SKM-1 (cell line): ENCODE measurements at regions not wholly inside any gene's neighbourhood (a gene's known extent, or its start where the extent isn't known, plus 50 kb on each side); places are given as distances from the start of the nearest gene placed in this dataset.

Experiments
- DNase-seq: peaks from one replicate; lab custom pipeline; 2025; ENCODE audit not compliant: unreplicated experiment; lab: John Stamatoyannopoulos, UW

DNA sequence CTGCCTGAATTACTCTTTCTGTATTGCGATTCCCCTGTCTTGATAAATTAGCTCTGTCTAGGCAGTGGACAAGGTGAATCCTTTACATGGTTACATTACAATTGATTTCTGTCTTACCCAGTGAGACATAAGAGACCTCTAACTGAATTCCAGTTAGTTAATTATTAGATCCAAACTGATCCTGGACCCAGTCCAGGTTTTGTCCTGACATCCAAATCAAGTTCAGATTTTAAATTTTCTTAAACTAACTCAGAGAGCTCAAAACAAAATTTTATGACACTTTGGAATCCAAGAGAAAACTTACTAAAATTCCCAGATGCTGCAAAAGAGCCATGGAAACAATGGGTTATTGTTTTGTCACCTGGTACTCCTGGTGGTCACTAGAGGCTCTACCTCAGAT is 2166.6 kb downstream of the TP53TG3F start:
- no peak for DNase-seq

DNA sequence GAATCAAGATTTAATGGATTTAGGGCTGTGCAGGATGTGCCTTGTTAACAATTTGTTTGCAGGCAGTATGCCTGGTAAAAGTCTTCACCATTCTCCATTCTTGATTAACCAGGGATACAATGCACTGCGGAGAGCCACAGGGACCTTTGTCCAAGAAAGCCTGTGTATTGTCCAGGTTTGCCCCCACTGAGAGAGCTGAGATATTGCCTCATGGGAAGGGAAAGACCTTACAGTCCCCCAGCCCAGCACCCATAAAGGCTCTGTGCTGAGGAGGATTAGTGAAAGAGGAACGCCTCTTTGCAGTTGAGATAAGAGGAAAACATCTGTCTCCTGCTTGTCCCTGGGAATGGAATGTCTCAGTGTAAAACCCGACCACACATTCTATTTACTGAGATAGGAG is 2169.6 kb downstream of the TP53TG3F start:
- DNase-seq = no peak

DNA sequence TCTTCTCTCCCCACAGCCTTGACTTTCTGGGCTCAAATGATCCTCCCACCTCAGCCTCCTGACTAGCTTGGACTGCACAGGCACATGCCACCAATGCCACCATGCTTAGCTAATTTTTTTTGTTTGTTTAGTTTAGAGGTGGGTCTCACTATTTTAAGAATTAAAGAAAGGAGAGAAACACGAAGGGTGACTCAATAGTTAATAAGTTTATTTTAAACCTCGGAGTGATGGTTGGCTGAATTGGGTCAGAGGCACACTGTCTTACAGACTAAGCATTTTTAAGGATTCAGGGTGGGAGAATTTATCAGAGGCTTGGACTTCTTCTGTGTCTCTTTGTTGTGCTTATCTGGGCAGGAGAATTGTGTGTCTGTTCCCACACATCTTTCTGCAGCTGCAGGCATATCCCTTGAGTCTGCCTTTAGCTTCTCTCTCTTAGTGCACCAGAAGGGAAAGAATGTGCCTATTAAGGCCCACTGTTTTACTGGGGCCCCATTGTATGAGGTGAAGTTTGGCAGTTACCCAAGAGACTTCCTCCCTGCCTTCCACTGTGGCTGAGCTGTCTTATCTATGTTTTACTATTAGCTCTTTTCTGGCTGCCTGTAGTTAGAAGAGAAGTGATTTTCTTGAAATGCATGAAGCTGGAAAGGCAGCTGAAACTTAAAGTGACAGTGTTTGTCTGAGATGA is 2172.0 kb downstream of the TP53TG3F start:
- DNase-seq = no peak

DNA sequence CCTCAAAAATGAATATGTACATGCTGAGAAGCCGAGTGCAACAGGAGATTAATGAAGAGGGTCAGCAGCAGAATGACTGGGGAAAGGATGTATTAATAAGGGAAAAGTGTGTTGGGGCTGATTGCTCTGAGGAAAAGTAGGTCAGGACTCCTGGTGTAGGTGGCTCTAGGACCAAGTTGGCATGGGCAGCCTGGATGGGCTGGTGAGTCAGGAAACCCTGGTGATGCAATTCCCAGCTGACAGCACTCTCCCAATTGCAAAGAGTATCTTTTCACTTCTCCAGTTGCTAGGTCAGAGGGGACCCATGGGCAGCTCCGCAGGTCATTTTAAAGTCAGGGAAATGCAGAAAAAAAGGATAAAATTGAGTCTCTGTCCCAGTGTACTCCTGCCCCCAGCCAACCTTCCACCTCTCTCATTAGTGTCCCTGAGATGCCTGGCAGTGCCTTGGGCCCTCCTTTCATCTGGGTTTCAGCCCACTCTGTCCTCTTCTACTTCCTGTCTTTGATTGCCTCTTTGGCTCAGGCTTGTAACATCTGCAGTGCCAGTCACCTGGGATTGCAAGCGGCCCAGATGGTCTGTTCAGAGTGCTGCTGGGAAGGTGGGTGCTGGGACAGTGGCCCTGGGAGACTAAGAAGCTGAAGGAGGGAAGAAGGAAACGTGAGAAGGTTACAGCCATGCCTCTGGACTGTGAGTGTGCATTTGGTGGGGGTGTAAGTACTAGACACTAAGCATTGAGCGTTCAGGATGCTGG is 2177.2 kb downstream of the TP53TG3F start:
- DNase-seq = no peak

DNA sequence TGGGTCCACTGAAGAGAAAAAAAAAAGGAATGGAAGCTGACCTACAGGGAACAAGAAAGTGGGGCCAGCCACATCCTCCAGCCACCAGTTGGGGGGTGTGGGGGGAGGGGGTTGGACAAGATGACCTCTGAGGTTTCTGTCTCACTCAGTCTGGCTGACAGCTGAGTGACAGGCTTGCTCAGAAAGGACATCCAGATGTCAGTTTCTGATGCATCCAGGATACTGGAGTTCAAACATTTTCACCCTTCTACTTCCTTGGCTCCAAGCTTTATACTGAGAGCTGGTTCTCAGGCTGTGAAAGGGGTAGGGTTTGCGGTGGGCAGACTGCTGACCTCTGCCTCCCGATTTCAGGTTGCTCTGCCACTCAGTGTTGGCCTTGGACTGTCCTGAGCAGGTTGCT is 2178.3 kb downstream of the TP53TG3F start:
- no peak for DNase-seq

DNA sequence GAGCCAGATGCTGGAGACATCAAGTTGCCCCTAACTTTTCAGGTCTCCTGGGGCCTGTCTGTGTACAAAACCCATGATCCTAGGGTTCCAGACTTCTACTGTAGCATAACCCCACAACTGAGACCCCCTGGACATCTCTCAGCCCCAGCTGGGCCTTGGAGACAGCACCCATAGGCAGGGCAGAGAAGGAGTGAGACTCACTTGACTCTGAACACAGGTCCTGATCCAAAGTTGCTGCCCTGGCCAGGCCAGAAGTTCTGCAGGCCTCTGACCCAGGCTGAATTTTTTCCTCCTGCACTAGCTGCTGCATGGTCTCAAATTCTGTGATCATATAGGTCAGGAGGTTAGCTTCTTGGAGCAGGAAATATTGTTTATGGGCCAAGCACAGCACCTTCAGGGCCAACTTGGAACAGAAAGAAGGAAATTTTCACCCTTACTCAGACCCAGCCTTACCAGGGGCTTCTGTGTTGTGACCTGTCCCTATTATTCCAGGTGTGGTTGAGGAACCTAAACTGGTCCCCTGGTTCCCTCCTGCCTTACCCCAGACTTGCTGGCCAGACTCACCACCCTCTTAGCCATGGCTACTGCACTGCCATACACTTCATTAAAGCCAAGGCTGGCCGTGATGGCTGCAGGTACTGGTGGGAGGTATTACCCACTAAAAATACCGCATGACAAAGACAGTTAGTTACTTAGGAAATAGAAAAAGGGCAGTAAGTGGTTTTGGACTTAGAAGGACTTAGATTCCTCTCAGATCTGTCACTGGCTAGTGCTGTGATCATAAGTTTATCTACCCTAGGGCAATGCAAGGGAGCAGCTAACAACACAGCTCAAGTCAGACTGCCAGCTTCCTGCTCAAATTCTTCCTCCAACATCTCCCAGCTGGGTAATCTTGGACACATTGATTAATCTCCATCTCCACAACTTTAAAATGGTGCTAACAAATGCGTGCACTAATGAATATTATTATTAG is 2180.1 kb downstream of the TP53TG3F start:
- no peak for DNase-seq

DNA sequence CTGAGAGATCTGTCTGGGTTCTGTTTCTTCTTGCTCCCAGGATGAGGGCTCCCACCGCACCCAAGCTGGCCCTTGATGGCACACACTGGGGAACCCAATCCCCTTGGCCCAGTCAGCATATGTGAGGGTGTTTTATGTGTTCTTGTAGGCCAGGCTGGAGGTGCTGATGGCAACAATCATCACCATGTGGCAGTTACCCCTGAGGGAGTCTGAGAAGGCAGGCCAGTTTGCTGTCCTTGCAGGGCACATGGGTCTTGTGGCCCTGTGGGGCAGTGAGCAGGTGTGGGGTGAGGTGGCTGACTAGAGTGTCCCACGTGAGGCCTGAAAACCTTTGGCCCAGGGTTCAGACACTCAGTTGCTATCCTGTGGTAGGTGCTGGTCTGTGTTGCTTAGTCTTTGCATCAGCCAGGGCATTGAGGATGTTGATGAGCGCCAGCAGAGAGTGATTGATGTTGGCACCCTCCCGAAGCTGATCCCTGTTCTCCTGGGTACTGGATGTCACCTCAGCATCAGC is 2183.0 kb downstream of the TP53TG3F start:
- DNase-seq = no peak

DNA sequence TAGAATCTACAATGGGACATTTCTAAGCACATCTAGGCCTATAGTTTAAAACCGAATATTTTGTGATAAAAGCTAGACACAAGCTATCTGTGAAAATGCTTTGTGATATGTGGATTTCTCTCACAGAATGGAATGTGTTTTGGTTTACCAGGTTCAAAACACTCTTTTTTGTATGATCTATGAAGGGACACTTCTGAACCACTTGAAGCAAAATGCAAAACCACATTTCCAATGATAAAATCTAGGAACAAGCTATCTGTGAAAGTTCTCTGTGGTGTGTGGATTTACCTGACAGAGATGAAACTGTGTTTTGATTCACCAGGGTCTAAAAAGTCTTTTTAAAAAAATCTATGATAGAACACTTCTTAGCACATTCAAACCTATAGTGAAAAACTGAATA is 2192.4 kb downstream of the TP53TG3F start:
- DNase-seq = no peak

DNA sequence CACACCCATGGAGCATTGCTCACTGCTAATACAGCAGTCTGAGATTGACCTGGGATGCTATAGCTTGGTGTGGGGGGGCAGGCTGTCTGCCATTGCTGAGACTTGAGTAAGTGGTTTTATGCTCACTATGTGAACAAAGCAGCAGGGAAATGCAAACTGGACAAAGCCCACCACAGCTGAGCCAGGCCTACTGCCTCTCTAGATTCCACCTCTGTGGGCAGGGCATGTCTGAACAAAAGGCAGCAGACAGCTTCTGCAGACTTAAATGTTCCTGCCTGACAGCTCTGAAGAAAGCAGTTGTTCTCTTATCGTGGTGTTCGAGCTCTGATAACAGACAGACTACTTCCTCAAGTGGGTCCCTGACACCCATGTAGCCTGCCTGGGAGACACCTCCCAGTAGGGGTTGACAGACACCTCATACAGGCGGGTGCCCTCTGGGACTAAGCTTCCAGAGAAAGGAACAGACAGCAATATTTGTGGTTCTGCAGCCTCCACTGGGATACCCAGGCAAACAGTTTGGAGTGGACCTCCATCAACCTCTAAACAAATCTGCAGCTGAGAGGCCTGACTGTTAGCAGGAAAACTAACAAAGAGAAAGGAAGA is 2204.8 kb downstream of the TP53TG3F start:
- DNase-seq = no peak

DNA sequence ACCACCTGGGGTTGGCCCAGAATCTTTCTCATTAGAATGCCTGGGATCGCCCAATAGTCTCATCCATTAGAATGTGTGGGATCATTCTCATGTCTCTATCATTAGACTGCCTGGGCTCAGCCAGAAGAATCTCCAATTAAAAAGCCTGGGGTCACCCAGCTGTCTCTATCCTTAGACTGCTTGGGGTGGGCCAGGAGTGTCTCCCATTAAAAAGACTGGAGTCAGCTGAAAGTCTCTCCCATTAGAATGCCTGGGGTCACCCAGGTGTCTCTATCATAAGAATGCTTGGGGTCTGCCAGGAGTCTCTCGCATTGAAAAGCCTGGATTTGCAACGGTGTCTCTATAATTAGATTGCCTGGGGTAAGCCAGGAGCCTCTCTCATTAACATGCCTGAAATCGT is 2225.7 kb downstream of the TP53TG3F start:
- no peak for DNase-seq

DNA sequence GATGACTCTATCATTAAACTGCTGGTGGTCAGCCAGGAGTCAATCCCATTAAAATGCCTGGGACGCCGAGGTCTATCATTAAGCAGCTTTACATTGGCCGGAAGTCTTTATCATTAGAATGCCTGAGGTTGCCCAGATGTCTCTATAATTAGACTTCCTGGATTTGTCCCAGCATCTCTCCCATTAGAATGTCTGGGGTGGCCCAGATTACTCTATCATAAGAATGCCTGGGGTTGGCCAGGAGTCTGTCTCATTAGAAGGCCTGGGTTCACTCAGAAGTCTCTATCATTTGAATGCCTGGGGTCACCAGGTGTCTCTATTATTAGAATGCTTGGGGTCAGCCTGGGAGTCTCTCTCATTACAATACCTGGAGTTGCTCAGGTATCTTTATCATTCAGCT is 2227.2 kb downstream of the TP53TG3F start:
- no peak for DNase-seq

DNA sequence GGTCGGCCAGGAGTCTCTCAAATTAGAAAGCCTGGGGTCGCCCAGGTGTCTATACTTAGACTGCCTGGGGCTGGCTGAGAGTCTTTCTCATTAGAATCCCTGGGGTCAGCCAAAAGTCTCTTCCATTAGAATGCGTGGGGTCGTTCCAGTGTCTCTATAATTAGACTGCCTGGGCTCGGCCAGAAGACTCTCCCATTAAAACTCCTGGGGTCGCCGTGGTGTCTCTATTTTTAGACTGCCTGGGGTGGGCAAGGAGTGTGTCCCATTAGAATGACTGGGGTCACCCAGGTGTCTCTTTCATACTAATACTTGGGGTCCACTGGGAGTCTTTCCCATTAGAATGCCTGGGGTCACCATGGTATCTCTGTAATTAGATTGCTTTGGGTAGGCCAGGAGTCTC is 2227.7 kb downstream of the TP53TG3F start:
- DNase-seq = no peak

DNA sequence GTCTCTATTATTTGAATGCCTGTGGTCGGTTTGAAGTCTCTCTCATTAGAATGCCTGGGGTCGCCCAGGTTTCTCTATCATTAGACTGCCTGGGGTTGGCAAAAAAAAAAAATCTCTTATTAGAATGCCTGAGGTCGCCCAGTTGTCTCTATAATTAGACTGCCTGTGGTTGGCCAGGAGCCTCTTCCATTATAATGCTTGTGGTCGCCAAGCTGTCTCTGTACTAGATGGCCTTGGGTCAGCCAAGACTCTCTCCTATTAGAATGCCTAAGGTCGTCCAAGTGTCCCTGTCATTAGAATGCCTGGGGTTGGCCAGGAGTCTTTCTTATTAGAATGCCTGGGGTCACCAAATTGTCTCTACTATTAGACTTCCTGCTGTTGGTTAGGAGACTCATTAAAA is 2228.4 kb downstream of the TP53TG3F start:
- DNase-seq = no peak

DNA sequence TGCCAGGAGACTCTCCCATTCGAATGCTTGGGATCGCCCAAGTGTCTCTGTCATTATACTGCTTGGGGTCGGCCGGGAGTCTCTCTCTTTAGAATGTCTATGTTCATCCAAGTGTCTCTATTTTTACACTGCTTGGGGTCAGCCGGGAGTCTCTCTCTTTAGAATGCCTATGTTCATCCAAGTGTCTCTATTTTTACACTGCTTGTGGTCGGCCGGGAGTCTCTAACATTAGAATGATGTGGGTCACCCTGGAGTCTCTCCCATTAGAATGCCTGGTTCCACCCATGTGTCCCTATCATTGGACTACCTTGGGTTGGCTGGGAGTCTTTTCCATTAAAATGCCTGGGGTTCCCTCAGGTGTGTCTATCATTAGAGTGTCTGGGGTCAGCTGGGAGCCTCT is 2230.4 kb downstream of the TP53TG3F start:
- DNase-seq = no peak

DNA sequence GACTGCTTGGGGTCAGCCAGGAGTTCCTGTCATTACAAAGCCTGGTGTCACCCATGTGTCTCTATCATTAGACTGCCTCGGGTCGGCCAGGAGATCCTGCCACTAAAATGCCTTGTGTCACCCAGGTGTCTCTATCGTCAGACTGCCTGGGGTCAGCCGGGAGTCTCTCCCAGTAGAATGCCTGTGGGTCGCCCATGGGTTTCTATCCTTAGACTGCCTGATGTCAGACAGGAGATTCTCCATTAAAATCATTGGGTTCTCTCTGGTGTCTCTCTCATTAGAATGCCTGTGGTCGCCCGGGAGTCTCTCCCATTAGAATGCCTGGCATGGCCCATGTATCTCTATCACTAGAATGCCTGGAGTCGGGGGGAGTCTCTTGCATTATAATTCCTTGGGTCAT is 2231.0 kb downstream of the TP53TG3F start:
- DNase-seq = no peak

DNA sequence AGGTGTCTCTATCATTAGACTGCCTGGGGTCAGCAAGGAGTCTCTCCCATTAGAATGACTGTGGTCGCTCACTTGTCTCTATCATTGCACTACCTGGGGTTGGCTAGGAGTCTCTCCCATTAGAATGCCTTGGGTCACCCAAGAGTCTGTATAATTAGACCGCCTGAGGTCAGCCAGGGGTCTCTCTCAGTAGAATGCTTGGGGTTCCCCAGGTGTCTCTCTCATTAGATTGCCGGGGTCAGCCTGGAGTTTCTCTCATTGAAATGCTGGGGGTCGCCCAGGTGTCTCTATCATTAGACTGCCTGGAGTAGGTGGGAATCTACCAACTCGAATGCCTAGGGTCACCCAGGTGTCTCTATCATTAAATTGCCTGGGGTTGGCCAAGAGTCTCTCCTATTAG is 2231.6 kb downstream of the TP53TG3F start:
- DNase-seq = no peak

DNA sequence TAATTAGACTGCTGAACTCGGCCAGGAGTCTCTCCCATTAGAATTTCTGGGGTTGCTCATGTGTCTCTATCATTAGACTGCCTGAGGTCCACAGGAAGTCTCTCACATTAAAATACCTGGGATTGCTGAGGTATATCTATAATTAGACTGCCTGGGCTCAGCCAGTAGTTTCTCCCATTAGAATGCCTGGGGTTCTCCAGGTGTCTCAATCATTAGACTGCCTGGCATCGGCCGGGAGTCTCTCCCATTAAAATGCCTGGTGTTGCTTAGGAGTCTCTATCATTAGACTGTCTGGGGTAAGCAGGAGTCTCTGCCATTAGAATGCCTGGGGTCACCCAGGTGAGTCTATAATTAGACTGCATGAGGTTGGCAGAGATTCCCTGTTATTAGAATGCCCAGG is 2233.4 kb downstream of the TP53TG3F start:
- DNase-seq = no peak

DNA sequence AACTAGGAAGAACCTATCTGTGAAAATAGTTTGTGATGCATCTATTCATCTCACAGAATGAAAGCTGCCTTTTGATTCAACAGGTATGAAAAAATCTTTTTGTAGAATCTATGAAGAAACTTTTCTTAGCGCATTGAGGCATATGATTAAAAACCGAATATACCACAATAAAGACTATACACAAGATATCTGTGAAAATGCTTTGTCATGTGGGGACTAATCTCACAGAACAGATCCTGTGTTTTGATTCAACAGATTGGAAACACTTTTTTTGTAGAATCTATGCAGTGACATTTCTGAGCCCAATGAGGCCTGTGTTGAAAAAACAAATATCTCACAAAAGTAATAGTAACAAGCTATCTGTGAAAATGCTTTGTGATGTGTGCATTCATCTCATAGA is 2247.5 kb downstream of the TP53TG3F start:
- DNase-seq = no peak

DNA sequence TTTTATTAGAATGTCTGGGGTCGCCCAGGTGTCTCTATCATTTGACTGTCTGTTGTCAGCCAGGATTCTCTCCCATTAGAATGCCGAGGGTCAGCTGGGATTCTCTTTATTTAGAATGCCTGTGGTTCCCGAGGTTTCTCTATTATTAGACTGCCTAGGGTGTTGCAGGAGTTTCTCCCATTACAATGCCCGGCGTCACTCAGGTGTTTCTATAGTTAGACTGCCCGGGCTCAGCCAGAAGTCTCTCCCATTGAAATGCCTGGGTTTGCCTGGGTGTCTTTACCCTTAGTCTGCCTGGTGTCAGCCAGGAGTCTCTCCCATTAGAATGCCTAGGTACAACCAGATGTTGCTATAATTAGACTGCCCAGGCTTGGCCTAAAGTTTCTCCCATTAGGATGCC is 2252.0 kb downstream of the TP53TG3F start:
- DNase-seq = no peak

DNA sequence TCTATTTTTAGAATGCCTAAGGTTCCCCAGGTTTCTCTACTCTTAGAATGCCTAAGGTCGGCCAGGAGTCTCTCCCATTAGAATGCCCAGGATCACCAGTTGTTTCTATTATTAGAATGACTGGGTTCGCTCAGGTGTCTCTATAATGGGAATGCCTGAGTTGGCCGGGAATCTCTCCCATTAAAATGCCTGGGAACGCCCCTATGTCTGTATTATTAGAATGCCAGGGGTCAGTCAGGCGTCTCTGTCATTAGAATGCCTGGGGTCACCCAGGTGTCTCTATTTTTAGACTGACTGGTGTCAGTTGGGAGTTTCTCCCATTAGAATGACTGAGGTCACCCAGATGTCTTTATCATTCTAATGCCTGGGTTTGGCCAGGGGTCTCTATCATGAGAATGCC is 2252.5 kb downstream of the TP53TG3F start:
- DNase-seq = no peak
